Iris pigment epithelial cell (primary cell): ENCODE measurements at regions not wholly inside any gene's neighbourhood (a gene's known extent, or its start where the extent isn't known, plus 50 kb on each side); places are given as distances from the start of the nearest gene placed in this dataset.
"Not testable (repeated sequence)": the region's sequence is repeated elsewhere in the genome, so short reads cannot be mapped to it uniquely, and the experiment has no call there.

Source experiments
- DNase-seq: peaks from one replicate; pipeline ENCODE4 v3.0.0-alpha.2; 2011; ENCODE audit warnings: low read depth

DNA sequence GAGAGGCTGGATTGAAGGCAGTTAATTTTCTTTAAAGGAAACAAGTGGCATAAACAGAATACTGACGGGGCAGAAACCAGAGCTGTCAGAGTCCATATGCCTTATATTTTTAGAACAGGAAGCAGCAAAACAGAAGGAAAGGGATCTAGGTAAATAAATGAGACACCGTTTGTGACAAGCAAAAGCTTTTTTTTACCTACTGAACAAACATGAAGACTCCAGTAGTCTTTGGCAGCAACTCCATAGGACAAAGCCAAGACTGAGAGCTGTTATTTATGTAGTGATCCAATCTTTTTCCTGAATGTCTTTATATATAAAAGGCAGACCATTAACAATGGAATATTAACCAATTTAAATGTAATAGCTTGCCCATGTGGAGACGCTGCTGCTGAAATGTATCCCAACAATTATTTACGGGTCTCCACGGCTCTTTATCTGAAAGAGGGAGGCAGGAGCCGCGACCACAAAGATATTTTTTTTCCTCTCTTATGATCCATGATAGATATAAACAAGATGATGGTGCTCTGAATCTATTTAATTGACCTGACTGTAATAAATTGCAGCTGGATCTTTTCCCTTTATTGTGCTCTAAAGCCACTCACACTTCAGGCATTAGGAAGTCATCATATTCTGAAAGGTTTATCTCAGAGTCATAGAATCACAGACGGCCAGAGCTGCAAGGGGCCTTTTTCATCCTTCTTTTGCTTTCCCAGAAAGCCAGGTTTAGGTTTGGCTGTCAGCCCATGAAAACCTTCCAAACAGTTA, 687.8 kb downstream of the EFNB2 start:
- DNase-seq: peak; percentile 3

- no peak for DNase-seq
Measured at GRCh38 chr13:105846923-105847322, 688.5 kb downstream of the EFNB2 start.

DNA sequence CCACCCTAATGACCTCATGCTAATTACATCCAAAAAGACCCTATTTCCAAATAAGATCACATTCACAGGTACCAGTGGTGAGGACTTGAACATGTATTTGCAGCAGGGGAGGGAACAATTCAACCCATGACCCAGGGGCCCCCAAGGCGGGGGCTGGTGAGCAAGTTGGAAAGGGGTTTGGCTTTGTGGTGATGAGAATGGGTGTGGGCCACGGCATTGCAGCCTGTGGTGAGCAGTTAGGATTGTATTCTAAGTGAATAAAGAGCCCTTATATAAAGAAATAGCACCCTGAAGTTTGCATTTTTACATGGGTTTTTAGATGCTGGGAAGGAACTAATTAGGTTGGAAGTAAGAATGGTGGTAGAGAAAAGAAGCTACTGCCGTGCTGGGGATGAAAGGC, 694.2 kb downstream of the EFNB2 start:
- no peak for DNase-seq

DNA sequence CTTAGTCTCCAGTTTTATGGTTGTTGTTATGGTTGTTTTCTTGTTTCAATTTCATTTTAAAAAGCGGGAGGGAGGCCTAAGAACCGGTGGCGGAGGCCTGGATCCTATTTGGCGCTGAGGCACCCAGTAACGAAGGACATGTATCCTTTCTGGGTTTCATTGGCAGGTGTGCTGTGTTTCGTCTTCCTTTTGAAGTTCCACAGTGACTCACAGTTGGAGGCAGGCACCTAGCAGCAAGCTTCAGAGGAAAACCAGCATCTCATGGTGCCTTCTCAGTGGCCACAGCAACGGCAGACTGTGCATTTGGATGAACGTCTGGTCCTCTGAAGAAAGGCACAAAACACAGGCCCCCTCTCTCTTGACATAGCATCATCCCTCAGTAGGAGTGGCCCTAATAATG, 697.2 kb downstream of the EFNB2 start:
- no peak for DNase-seq

DNA sequence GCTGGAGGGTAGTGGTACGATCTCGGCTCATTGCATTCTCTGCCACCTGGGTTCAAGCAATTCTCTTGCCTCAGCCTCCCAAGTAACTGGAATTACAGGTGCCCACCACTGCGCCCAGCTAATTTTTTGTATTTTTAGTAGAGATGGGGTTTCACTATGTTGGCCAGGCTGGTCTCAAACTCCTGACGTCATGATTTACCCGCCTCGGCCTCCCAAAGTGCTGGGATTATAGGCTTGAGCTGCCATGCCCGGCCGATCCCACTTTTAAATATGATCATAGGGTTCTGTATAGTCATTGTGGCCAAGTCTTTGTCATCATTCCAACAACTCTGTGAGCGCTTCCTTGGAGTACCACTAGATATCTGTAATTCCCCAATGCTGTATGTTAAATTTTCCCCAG, 698.2 kb downstream of the EFNB2 start:
- DNase-seq: not testable (repeated sequence)

DNA sequence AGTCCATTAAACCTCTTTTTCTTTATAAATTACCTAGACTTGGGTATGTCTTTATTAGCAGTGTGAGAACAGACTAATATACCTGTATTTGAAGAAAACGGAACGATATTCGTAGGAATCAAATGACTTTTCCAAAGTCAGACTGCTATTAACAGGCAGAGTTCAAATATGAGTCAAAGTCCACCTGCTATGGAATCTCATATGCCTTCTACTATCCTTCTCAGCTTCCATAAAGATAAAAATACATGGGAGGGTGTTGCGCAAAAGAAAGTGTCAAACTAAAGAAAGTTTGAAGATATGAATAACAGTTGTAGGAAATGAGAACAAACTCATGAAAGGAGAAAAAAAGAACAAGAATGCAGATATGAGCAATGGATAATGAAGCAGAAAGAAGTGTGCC, 704.6 kb downstream of the EFNB2 start:
- no peak for DNase-seq

DNA sequence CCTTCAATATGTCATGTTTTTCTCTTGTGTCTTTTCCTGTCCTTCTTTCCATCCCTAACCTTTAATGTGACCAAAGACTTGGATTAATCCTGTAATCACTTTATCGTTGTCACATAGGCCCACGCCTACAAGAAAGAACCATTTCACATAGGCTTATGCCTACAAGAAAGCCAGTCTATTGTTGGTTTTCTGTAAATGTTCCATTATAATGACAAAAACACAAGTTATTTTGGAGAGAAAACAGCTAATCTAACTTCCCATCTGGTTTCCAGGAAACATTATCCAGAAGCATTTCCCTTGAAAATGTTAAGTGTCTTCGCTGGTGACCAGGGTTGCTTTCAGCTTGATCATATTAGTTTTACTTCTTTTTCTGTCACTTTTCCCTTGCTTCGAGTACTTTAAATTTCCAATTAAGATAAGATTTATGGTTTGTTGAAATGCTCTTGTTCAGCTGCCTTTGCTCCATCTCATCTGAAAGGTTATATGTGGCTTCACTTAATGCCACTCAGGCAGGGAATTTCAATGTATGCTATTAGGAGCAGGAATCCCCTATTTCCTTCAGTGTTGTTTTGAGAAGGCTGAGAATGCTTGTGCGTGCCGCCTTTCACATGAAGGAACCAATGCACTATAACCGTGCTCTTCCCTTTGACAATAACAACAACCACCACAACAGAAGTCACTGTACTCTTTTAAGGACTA, 708.2 kb downstream of the EFNB2 start:
- DNase-seq: no peak

GRCh38 chr13:105825071-105825470, 710.4 kb downstream of the EFNB2 start:
- DNase-seq: no peak

- DNase-seq: no peak
Measured at GRCh38 chr13:105821337-105821736, 714.1 kb downstream of the EFNB2 start.

- no peak for DNase-seq
Measured at GRCh38 chr13:105820415-105820814, 715.0 kb downstream of the EFNB2 start.

GRCh38 chr13:105817498-105817897, 718.0 kb downstream of the EFNB2 start:
- DNase-seq: no peak

DNA sequence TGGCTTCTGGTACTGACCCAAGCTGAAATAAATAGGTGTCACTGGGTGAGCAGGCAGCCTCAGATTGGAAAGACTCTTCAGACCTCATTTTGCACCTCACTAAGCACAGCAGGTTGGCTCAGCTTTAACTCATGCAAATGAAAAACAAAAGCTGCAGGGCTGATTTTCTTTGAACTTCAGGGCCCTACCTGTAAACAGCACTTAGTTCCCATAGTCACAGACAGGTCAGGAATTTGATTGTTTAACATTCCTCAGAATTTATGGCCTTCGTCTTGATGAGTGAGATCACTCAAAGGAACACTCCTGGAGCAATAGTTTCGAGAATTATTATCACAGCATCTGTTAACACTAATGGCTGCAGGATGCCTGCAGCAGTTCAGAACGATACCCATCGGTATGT, 718.5 kb downstream of the EFNB2 start:
- DNase-seq: no peak

DNA sequence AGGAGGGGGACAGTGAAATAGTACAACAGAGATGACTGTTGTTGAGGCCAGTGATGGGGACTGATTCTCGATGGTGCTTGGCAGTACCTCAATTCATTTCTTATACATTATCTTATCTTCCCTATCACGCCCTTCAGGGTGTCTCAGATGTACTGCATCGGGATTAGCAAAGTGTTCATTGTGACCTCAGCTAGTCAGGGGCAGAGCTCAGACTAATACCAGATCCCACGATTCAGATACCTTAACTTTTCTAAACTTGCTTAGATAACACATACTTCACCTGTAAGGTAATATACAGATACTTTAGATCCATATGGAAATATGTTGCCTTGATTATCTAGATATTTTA, 720.6 kb downstream of the EFNB2 start:
- no peak for DNase-seq

DNA sequence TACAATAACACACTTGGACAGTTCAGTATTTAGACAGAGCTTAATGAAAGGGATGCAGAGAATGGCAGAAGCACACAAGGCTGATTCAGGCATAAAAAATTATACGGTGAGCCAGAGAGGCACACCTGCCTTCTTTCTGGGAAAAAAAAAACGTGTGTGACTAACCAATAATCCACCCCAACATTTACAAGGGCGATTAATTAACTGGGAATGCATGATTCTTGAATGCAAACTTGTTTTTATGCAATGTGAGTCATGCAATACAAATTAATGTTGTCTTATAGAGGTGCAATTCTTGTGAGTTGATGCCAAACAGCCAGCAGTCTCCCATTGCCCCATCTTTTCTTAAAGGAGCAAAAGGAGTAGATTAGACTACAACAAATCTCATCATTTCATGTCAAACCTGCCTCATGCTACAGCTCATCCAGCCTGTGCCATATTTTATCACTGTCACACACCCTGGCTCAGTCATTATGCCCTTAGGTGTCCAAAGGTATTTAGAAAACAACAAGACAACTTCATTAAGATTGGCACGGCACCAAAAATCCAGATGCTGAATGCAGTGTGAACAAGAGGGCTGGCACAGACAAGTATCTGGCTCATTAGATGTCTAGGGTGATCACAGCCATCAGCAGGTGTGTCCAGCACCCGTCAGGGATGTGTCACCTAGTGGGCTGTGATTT, 721.1 kb downstream of the EFNB2 start:
- no peak for DNase-seq

- peak; percentile 66 for DNase-seq
Measured at GRCh38 chr13:105806628-105806920, 728.9 kb downstream of the EFNB2 start.

GRCh38 chr13:105805892-105806627, 729.4 kb downstream of the EFNB2 start:
- peak; percentile 18 for DNase-seq

- DNase-seq: peak; percentile 77
Measured at GRCh38 chr13:105804561-105805190, 730.8 kb downstream of the EFNB2 start.

- no peak for DNase-seq
Measured at GRCh38 chr13:105799155-105799554, 736.3 kb downstream of the EFNB2 start.

DNA sequence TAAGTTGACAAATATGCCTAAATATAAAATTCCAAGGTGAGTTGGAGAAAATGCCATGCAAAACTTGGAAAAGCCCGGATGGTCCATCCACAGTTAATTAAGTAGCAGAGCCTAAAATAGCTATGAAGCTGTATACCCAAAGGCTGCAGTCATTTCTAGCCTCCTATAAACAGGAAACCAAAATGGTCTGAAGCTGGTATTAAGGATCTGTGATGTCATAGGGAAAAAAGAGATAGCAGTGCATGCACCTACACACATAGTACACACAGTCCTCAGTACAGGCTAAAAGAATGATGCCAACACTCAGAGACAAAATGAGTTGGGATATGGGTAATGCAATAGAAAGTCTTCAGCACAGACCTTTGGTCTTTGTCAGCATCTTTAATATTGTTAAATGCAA, 736.9 kb downstream of the EFNB2 start:
- DNase-seq: no peak

- DNase-seq: no peak
Measured at GRCh38 chr13:105796081-105796480, 739.4 kb downstream of the EFNB2 start.

DNA sequence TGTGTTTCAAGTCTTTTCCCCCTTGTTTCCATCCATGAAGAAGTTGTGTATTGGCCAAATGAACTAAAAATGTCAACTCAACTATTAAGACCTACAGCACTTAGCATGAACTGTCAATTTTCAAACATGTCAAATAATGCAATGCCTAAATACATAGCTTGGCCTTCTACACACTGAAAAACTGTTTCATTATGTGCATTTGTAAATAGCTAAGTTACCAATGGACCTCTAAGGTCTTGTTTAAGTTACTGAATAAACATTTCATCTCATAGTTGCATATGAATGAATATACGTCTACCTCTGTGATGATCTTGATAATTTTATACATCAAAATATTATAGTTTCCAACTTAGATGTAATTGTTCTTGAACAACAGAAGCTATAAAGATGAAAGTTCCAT, 744.5 kb downstream of the EFNB2 start:
- DNase-seq: no peak

DNA sequence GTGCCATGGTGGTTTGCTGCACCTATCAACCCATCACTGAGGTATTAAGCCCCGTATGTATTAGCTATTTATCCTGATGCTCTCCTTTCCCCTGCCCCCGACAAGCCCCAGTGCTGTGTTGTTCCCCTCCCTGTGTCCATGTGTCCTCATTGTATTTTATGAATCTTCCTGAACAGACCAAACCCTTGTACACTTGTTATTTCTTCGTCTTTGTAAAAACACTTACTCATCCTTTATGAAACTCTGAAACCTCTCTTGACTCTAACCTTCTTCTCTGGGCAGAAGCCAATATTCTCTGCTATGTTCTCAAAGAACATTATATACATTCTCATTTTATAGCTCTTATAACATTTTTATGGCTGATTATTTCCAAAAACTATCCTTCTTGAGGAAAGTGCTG, 746.9 kb downstream of the EFNB2 start:
- DNase-seq: no peak
